NCI-H1436 (cell line): ENCODE measurements at regions not wholly inside any gene's neighbourhood (a gene's known extent, or its start where the extent isn't known, plus 50 kb on each side); places are given as distances from the start of the nearest gene placed in this dataset.
"Not testable (repeated sequence)": the region's sequence is repeated elsewhere in the genome, so short reads cannot be mapped to it uniquely, and the experiment has no call there.

Experiments
- DNase-seq: peaks from one replicate; lab custom pipeline; 2025; lab: John Stamatoyannopoulos, UW

- DNase-seq: no peak
Measured at GRCh38 chr6:116982401-116982800, 105.4 kb downstream of the RFX6 start.

- no peak for DNase-seq
Measured at GRCh38 chr6:116983375-116983774, 106.3 kb downstream of the RFX6 start.

GRCh38 chr6:116986819-116987218, 109.8 kb downstream of the RFX6 start:
- no peak for DNase-seq

GRCh38 chr6:116990679-116991078, 113.6 kb downstream of the RFX6 start:
- DNase-seq: no peak

- DNase-seq: no peak
Measured at GRCh38 chr6:116992546-116992945, 115.5 kb downstream of the RFX6 start.

- DNase-seq: no peak
Measured at GRCh38 chr6:116994447-116994846, 117.4 kb downstream of the RFX6 start.

- DNase-seq: no peak
Measured at GRCh38 chr6:116996842-116997241, 119.8 kb downstream of the RFX6 start.

- DNase-seq: no peak
Measured at GRCh38 chr6:116997496-116997895, 120.5 kb downstream of the RFX6 start.

GRCh38 chr6:117007659-117008058, 130.6 kb downstream of the RFX6 start:
- no peak for DNase-seq

GRCh38 chr6:117008618-117009017, 131.6 kb downstream of the RFX6 start:
- no peak for DNase-seq

GRCh38 chr6:117014641-117015473, 137.8 kb downstream of the RFX6 start:
- DNase-seq: not testable (repeated sequence)

GRCh38 chr6:117015474-117015804, 138.4 kb downstream of the RFX6 start:
- DNase-seq: not testable (repeated sequence)

- no peak for DNase-seq
Measured at GRCh38 chr6:117018771-117019170, 141.7 kb downstream of the RFX6 start.

GRCh38 chr6:117022774-117023173, 145.7 kb downstream of the RFX6 start:
- DNase-seq: no peak

GRCh38 chr6:117025310-117025709, 148.3 kb downstream of the RFX6 start:
- DNase-seq: no peak

- no peak for DNase-seq
Measured at GRCh38 chr6:117028256-117028655, 151.2 kb downstream of the RFX6 start.

GRCh38 chr6:117034547-117034946, 157.5 kb downstream of the RFX6 start:
- no peak for DNase-seq

- no peak for DNase-seq
Measured at GRCh38 chr6:117034971-117035370, 157.9 kb downstream of the RFX6 start.

- DNase-seq: no peak
Measured at GRCh38 chr6:117050301-117050700, 173.3 kb downstream of the RFX6 start.

- no peak for DNase-seq
Measured at GRCh38 chr6:117072134-117072533, 193.2 kb upstream of the VGLL2 start.

- no peak for DNase-seq
Measured at GRCh38 chr6:117072781-117073180, 192.6 kb upstream of the VGLL2 start.

GRCh38 chr6:117074672-117075071, 190.7 kb upstream of the VGLL2 start:
- DNase-seq: no peak

GRCh38 chr6:117075218-117075617, 190.1 kb upstream of the VGLL2 start:
- no peak for DNase-seq

GRCh38 chr6:117076076-117076475, 189.3 kb upstream of the VGLL2 start:
- no peak for DNase-seq
